ENCODE measurements at regions not wholly inside any gene's neighbourhood (a gene's known extent, or its start where the extent isn't known, plus 50 kb on each side); places are given as distances from the start of the nearest gene placed in this dataset.
A peak's percentile ranks its signal among the peaks of the same experiment; 100 is the strongest.
"Not testable (repeated sequence)": the region's sequence is repeated elsewhere in the genome, so short reads cannot be mapped to it uniquely, and the experiment has no call there.

- no peak for DNase-seq (ENCODE audit: low read depth)
Measured at GRCh38 chr6:16823718-16824352, 62.6 kb upstream of the ATXN1 start.

- no peak for DNase-seq (ENCODE audit: low read depth)
Measured at GRCh38 chr6:16822975-16823717, 61.9 kb upstream of the ATXN1 start.

GRCh38 chr6:16822529-16822928 is 61.3 kb upstream of the ATXN1 start:
- DNase-seq (ENCODE audit: low read depth) = no peak

GRCh38 chr6:16821834-16822264 is 60.6 kb upstream of the ATXN1 start:
- no peak for DNase-seq (ENCODE audit: low read depth)

DNA sequence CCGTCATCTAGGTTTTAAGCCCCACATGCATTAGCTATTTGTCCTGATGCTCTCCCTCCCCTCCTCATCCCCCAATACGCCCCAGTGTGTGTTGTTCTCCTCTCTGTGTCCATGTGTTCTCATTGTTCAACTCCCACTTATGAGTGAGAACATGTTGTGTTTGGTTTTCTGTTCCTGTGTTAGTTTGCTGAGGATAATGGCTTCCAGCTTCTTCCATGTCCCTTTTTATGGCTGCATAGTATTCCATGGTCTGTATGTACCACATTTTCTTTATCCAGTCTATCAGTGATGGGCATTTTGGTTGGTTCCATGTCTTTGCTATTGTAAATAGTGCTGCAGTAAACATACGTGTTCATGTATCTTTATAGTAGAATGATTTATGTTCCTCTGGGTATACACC is 59.0 kb upstream of the ATXN1 start:
- DNase-seq (ENCODE audit: low read depth) = not testable (repeated sequence)

DNA sequence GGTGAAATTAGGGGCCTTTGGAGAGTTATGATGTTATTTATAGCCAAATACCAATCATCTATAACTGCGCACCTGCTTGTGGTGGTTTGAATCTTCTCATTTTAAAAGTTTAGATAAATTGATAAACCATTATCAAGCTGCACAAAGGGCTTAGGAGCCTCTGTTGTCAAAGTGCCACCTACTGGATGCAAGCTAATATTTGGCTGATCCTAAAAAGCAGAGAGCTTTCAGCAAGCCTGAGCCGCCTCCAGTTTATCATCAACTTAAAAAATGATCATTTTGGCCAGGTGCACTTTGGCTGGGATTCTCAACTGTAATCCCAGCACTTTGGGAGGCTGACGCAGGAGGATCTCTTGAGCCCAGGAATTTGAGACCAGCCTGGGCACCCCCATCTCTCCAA is 58.5 kb upstream of the ATXN1 start:
- DNase-seq (ENCODE audit: low read depth) = peak; percentile 41

- DNase-seq (ENCODE audit: low read depth) = no peak
Measured at GRCh38 chr6:16818992-16819626, 57.8 kb upstream of the ATXN1 start.

- no peak for DNase-seq (ENCODE audit: low read depth)
Measured at GRCh38 chr6:16817594-16817993, 56.3 kb upstream of the ATXN1 start.

GRCh38 chr6:16816891-16817290 is 55.6 kb upstream of the ATXN1 start:
- DNase-seq (ENCODE audit: low read depth) = no peak

GRCh38 chr6:16812993-16813392 is 51.7 kb upstream of the ATXN1 start:
- DNase-seq (ENCODE audit: low read depth) = peak; percentile 5

DNA sequence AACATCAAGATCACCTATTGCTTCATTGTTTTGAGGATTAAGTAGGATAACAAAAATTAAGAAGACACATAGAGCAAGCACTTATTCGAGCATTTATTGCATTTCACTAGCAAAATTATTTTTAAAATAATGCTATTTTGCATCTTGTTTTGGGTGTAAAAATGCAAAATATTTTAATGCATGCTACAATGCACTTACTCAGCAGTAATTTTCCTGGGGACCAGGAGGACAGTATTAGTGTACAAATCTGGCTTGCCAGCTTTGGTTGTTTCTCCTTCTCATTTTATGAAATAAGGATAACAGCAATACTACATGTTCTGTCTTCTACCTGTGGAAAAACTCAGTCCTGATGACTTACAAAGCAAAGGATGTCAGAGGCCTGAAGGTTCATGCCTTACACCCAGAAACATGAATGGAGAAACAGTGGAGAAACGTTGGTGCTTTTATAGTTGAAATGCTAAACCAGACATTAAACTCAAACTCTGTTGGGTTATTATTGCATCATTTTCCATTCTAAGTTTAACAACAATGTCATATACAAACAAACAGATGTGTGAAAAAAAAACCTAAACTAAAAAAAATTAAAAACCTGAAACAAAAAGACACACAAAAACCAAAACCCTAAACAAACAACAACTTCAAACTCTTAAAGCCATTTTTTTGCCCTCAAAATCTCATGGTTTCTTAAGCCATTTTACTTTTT is 50.2 kb upstream of the ATXN1 start:
- no peak for DNase-seq (ENCODE audit: low read depth)
